ENCODE measurements at regions not wholly inside any gene's neighbourhood (a gene's known extent, or its start where the extent isn't known, plus 50 kb on each side); places are given as distances from the start of the nearest gene placed in this dataset.

DNA sequence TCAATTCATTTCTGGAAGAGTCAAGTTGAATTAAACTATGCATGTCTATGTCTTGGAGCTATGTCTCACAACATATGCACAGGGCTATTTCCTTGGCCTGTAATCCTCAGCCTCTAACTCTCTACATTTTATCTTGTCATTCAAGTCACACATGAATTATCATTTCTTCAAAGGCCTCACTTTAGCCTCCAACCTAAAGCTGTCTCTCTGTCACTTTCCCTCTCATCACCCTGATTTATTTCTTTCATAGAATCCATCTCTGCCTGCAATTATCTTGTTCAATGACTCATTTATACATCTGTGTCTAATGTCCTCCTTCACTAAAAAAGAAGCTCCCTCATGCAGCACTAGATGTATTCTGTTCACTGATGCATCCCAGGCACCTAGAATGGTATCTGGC, 614.2 kb upstream of the REG3G start:
- Histone ChIP-seq H3K27ac (ENCODE audit: low read depth, low read length) (no peak overlapping the region), H3K27me3 (ENCODE audit: control insufficient read depth, insufficient read depth, low read length) (no peaks in the 10 kb centered on the region), H3K9ac (ENCODE audit: low read length) (no peak overlapping the region), H3K36me3 (ENCODE audit: control insufficient read depth, insufficient read depth, low read length) (no peaks in the 10 kb centered on the region), H3K4me1 (ENCODE audit: control insufficient read depth, insufficient read depth, low read length) (no peaks in the 10 kb centered on the region), H3K4me3 (ENCODE audit: low read length) (no peak overlapping the region)

DNA sequence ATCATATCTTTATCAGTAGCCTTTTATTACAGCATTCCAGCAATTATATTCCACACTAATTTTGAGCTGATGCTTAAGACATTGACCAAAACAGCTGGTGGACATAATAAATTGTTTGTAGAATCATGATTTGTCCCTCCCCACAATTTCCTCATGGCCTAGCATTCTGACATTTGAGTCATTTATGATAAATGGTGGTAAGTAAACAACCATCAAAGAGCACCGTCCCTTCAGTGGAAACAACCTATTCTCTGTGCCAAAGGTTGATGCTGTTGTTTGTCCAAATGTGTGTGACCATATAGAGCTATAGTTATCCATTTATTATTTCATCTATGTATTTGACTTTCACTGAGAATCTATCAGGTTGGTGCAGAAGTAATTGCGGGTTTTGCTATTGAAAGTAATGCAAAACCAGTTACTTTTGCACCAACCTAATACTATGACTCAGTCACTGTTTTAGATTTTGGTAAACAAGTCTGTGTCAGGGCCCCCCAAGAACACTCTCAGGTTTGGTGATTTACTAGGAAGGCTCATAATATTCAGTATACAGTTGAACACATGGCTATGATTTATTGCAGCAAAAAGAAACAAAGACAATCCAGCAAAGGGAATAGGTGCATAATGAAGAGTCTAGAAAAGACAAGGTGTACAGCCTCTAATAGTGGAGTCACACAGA, 608.7 kb upstream of the REG3G start:
- Histone ChIP-seq H3K4me3 (ENCODE audit: low read length) (no peak overlapping the region), H3K36me3 (ENCODE audit: control insufficient read depth, insufficient read depth, low read length) (no peaks in the 10 kb centered on the region), H3K27ac (ENCODE audit: low read depth, low read length) (no peak overlapping the region), H3K27me3 (ENCODE audit: control insufficient read depth, insufficient read depth, low read length) (no peaks in the 10 kb centered on the region), H3K9ac (ENCODE audit: low read length) (no peak overlapping the region), H3K4me1 (ENCODE audit: control insufficient read depth, insufficient read depth, low read length) (no peaks in the 10 kb centered on the region)

DNA sequence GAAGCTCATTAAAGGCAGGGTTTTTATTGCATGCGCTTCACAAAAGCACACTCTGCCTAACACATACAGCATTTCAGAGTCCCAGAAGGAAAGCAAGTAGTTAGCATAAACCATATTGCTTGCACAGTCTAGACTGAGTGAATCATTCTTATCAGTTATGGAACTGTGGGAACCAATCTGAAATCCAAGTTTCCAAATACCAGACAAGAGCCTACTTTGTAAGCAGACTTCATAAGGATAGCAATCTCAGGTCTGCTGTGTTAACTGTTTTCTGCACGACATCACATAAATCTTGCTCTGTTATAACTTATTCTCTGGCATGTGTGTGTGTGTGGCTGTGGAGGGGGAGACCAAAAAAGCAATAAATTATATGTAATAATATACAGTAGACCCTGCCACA, 608.1 kb upstream of the REG3G start:
- H3K9ac ChIP-seq (ENCODE audit: low read length): no peak overlapping the region
- no peaks in the 10 kb centered on the region for H3K4me1 ChIP-seq (ENCODE audit: control insufficient read depth, insufficient read depth, low read length)
- no peaks in the 10 kb centered on the region for H3K27me3 ChIP-seq (ENCODE audit: control insufficient read depth, insufficient read depth, low read length)
- no peak overlapping the region for H3K27ac ChIP-seq (ENCODE audit: low read depth, low read length)
- H3K36me3 ChIP-seq (ENCODE audit: control insufficient read depth, insufficient read depth, low read length): no peaks in the 10 kb centered on the region
- no peak overlapping the region for H3K4me3 ChIP-seq (ENCODE audit: low read length)

DNA sequence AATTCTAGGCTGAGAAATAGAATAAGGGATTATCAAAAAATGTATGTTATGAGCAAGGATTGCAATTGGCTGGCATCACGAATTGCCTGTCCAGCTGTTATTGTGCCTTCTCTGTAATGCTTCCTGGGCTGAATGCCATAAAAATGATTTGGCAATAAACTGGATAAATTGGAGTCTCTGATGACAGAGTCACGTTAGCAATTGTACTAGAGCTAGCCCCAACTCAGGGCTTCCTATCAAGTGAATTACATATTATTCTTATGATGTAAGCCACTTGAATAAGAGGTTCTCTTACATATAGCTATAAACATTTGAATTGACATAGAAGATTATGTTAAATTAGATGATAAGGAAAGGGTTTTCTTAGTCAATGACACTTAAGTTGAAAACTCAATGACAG, 607.5 kb upstream of the REG3G start:
- no peak overlapping the region for H3K9ac ChIP-seq (ENCODE audit: low read length)
- H3K36me3 ChIP-seq (ENCODE audit: control insufficient read depth, insufficient read depth, low read length): no peaks in the 10 kb centered on the region
- H3K27ac ChIP-seq (ENCODE audit: low read depth, low read length): no peak overlapping the region
- H3K4me3 ChIP-seq (ENCODE audit: low read length): no peak overlapping the region
- no peaks in the 10 kb centered on the region for H3K27me3 ChIP-seq (ENCODE audit: control insufficient read depth, insufficient read depth, low read length)
- no peaks in the 10 kb centered on the region for H3K4me1 ChIP-seq (ENCODE audit: control insufficient read depth, insufficient read depth, low read length)

DNA sequence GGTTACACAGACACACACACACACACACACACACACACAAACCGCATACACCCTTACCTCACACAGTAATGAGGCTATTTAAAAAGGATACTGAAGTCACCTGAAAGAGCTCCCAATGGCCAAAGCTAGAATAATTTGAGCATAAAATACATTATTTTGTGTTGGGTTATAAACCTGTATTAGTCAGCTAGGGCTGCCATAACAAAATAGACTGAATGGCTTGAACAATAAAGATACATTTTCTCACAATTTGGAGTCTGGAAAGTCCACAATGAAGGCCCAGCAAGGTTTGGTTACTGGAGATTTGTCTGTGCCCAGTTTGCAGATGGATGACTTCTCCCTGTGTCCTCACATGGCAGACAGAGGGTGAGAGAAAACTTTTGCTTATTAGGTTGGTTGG, 605.4 kb upstream of the REG3G start:
- H3K4me1 ChIP-seq (ENCODE audit: control insufficient read depth, insufficient read depth, low read length): no peaks in the 10 kb centered on the region

DNA sequence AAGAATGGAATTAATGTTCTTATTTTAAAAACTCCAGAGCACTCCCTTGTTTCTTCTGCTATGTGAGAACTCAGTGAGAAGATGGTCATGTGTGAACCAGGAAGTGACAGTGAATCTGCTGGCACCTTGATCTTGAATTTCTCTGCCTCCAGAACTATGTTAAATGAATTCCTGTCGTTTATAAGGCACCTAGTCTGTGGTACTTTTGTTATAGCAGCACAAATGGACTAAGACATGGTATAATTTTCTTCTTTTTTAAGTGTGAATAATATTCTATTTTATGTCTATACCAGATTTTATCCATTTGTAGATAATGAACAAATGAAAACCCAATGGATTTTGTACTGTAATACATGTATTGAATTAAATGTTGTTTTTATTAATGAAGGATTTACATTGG, 601.9 kb upstream of the REG3G start:
- Histone ChIP-seq H3K36me3 (ENCODE audit: control insufficient read depth, insufficient read depth, low read length) (no peaks in the 10 kb centered on the region), H3K4me1 (ENCODE audit: control insufficient read depth, insufficient read depth, low read length) (no peaks in the 10 kb centered on the region), H3K9ac (ENCODE audit: low read length) (no peak overlapping the region), H3K4me3 (ENCODE audit: low read length) (no peak overlapping the region), H3K27ac (ENCODE audit: low read depth, low read length) (no peak overlapping the region), H3K27me3 (ENCODE audit: control insufficient read depth, insufficient read depth, low read length) (no peaks in the 10 kb centered on the region)

More for the DNA sequence above, 605.4 kb upstream of the REG3G start:
- Histone ChIP-seq H3K27me3 (ENCODE audit: control insufficient read depth, insufficient read depth, low read length) (no peaks in the 10 kb centered on the region), H3K9ac (ENCODE audit: low read length) (no peak overlapping the region), H3K27ac (ENCODE audit: low read depth, low read length) (no peak overlapping the region), H3K4me3 (ENCODE audit: low read length) (no peak overlapping the region), H3K36me3 (ENCODE audit: control insufficient read depth, insufficient read depth, low read length) (no peaks in the 10 kb centered on the region)

DNA sequence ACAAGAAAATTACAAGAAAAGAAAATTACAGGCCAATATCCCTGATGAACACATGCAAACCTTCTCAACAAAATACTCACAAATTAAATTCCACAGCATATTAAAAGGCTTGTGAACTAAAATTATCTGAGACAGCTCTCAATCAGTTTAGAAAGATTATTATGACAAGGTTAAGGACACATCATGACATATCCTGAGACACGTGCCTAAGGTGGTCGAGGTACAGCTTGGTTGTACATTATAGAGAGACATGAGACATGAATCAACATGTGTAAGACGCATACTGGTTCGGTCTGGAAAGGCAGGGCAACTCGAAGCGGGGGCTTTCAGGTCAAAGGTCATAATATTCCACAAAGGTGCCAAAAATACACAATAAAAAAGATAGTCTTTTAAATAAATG, 598.3 kb upstream of the REG3G start:
- H3K4me3 ChIP-seq (ENCODE audit: low read length): no peak overlapping the region
- no peaks in the 10 kb centered on the region for H3K4me1 ChIP-seq (ENCODE audit: control insufficient read depth, insufficient read depth, low read length)
- no peaks in the 10 kb centered on the region for H3K36me3 ChIP-seq (ENCODE audit: control insufficient read depth, insufficient read depth, low read length)
- H3K27ac ChIP-seq (ENCODE audit: low read depth, low read length): no peak overlapping the region
- no peaks in the 10 kb centered on the region for H3K27me3 ChIP-seq (ENCODE audit: control insufficient read depth, insufficient read depth, low read length)
- H3K9ac ChIP-seq (ENCODE audit: low read length): no peak overlapping the region

DNA sequence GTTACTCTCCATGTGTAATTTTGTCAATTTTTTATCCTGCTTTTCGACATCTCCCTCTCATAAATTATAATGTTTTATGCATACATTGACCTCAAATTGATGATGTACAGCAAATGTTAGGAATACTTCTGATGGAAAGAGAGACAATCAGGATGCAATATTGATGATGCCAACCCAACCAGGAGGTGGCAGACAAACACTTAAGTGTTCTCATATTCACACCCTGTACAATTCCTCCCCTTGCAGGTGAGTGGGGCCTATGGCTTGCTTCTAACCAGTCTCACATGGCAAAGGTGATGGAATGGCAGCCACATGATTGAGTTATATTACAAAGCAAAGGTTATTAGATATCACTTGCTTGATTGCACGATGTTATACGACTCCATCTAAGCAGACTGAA, 594.3 kb upstream of the REG3G start:
- Histone ChIP-seq H3K4me1 (ENCODE audit: control insufficient read depth, insufficient read depth, low read length) (no peaks in the 10 kb centered on the region), H3K27me3 (ENCODE audit: control insufficient read depth, insufficient read depth, low read length) (no peaks in the 10 kb centered on the region), H3K36me3 (ENCODE audit: control insufficient read depth, insufficient read depth, low read length) (no peaks in the 10 kb centered on the region), H3K9ac (ENCODE audit: low read length) (no peak overlapping the region), H3K27ac (ENCODE audit: low read depth, low read length) (no peak overlapping the region), H3K4me3 (ENCODE audit: low read length) (no peak overlapping the region)

DNA sequence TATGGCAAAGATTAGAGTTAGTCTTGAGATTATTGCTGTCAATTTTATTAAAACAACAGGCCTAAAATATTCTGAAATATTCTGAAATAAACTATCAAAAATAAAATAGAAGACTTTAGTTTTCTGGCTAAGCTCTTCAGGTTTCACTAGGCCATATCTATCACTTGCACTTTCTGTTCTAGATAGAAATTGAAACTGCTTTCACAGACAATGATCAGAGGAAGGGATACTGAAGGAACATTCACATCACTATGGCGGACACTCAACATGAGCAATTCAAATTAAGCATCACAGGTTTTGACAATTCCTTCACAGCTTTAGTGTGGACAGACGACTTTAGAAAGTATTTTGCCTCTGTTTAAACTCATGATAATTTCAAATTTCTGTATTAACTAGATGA, 586.4 kb upstream of the REG3G start:
- Histone ChIP-seq H3K27me3 (ENCODE audit: control insufficient read depth, insufficient read depth, low read length) (no peaks in the 10 kb centered on the region), H3K9ac (ENCODE audit: low read length) (no peak overlapping the region), H3K27ac (ENCODE audit: low read depth, low read length) (no peak overlapping the region), H3K4me3 (ENCODE audit: low read length) (no peak overlapping the region), H3K36me3 (ENCODE audit: control insufficient read depth, insufficient read depth, low read length) (no peaks in the 10 kb centered on the region), H3K4me1 (ENCODE audit: control insufficient read depth, insufficient read depth, low read length) (no peaks in the 10 kb centered on the region)

DNA sequence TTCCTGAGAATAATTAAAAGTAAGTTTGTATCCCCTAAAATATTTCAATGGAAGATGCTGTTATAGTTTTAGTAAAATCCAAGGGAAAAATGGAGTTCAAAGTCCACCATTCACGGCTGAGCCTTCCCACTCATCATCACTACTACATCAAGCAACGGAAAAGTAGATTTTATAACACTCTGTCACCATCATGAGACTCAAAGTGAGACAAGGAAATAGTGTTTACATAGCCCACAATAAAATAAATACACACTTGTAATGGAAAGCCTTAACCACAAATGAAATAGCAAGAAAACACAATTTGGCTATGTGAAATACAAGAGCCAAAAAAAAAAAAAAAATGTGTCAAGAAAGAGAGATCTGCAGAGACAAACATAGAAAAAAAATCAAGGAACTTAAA, 569.9 kb upstream of the REG3G start:
- no peak overlapping the region for H3K4me3 ChIP-seq (ENCODE audit: low read length)
- H3K9ac ChIP-seq (ENCODE audit: low read length): no peak overlapping the region

DNA sequence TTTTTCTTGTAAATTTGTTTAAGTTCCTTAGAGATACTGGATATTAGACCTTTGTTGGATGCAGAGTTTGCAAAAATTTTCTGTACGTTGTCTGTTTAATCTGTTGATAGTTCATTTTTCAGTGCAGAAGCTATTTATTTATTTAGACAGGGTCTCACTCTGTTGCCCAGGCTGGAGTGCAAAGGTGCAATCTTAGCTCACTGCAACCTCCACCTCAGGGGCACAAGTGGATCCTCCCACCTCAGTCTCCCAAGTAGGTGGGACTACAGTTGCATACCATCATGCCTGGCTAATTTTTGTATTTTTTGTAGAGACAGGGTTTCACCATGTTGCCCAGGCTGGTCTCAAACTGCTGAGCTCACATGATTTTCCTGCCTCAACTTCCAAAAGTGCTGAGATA, 568.2 kb upstream of the REG3G start:
- no peak overlapping the region for H3K9ac ChIP-seq (ENCODE audit: low read length)
- H3K36me3 ChIP-seq (ENCODE audit: control insufficient read depth, insufficient read depth, low read length): no peaks in the 10 kb centered on the region
- no peaks in the 10 kb centered on the region for H3K4me1 ChIP-seq (ENCODE audit: control insufficient read depth, insufficient read depth, low read length)
- no peak overlapping the region for H3K4me3 ChIP-seq (ENCODE audit: low read length)
- H3K27ac ChIP-seq (ENCODE audit: low read depth, low read length): no peak overlapping the region
- no peaks in the 10 kb centered on the region for H3K27me3 ChIP-seq (ENCODE audit: control insufficient read depth, insufficient read depth, low read length)

More for the DNA sequence above, 569.9 kb upstream of the REG3G start:
- Histone ChIP-seq H3K27me3 (ENCODE audit: control insufficient read depth, insufficient read depth, low read length) (no peaks in the 10 kb centered on the region), H3K36me3 (ENCODE audit: control insufficient read depth, insufficient read depth, low read length) (no peaks in the 10 kb centered on the region), H3K4me1 (ENCODE audit: control insufficient read depth, insufficient read depth, low read length) (no peaks in the 10 kb centered on the region), H3K27ac (ENCODE audit: low read depth, low read length) (no peak overlapping the region)

DNA sequence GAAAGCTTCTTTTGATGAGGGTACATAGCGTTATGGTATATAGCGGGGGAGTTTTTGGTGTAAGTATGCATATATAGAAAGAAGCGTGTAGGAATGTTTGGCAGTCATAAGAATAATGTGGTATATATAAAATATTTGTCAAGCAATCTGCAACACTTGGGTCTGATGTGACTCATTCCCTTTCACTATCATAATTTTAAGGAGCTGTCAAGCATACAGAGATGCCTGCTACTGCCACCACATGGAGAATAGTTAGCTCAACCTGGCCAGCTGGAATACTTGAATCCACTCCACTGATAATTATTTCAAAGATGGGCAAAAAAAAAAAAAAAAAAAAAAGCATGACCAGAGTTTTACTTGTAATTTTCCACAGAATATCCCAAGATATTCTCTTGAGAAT, 559.8 kb upstream of the REG3G start:
- Histone ChIP-seq H3K27ac (ENCODE audit: low read depth, low read length) (no peak overlapping the region), H3K36me3 (ENCODE audit: control insufficient read depth, insufficient read depth, low read length) (no peaks in the 10 kb centered on the region), H3K27me3 (ENCODE audit: control insufficient read depth, insufficient read depth, low read length) (no peaks in the 10 kb centered on the region), H3K4me3 (ENCODE audit: low read length) (no peak overlapping the region), H3K4me1 (ENCODE audit: control insufficient read depth, insufficient read depth, low read length) (no peaks in the 10 kb centered on the region), H3K9ac (ENCODE audit: low read length) (no peak overlapping the region)

DNA sequence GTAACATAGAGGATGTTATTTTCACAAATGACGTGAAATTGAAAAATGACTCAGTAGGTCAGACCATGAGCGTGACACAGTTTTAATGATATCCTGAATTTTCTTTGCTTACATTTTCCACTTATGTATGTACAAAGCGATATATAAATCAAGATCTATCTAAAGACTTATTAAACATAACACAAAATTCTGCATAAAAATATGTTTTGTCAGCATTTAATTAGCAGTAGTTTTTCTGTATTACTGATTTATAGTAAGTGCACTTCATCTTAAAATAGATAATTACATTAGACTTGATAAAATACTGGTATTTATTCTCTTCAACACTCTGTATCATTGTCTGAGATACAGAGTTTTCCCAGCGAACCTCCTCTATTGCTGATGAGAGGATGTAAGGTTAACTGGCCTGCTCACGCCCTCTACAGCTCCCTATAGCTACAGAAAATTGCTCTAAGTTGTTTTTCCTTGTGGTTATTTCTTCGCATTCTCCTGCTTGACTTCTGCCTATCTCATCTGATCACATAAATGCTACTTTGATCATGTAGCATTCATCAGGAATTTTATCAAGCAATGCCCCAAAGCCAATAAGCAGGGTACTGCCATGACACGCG, 548.8 kb upstream of the REG3G start:
- Histone ChIP-seq H3K9ac (ENCODE audit: low read length) (no peak overlapping the region), H3K4me1 (ENCODE audit: control insufficient read depth, insufficient read depth, low read length) (no peaks in the 10 kb centered on the region), H3K36me3 (ENCODE audit: control insufficient read depth, insufficient read depth, low read length) (no peaks in the 10 kb centered on the region), H3K4me3 (ENCODE audit: low read length) (no peak overlapping the region), H3K27ac (ENCODE audit: low read depth, low read length) (no peak overlapping the region), H3K27me3 (ENCODE audit: control insufficient read depth, insufficient read depth, low read length) (no peaks in the 10 kb centered on the region)
